ENCODE measurements at regions not wholly inside any gene's neighbourhood (a gene's known extent, or its start where the extent isn't known, plus 50 kb on each side); places are given as distances from the start of the nearest gene placed in this dataset.

GRCh38 chr5:145292278-145292677, 542.9 kb downstream of the PRELID2 start:
- no peak for TF ChIP-seq CTCF (IDR thresholded peaks at IDR 0.05; ENCODE audit: unreplicated experiment)
- no peak for DNase-seq (ENCODE audit: low spot score)
- Mint-ChIP-seq H3K9me3 (ENCODE audit: unreplicated experiment) (no peaks in the 10 kb centered on the region), H3K4me3 (ENCODE audit: unreplicated experiment) (no peak overlapping the region), H3K27ac (ENCODE audit: unreplicated experiment) (no peak overlapping the region), H3K4me1 (ENCODE audit: unreplicated experiment) (no peaks in the 10 kb centered on the region), H3K27me3 (ENCODE audit: unreplicated experiment) (no peaks in the 10 kb centered on the region), H3K36me3 (ENCODE audit: low read depth, unreplicated experiment) (no peaks in the 10 kb centered on the region)

GRCh38 chr5:145283141-145283810, 551.9 kb downstream of the PRELID2 start:
- Mint-ChIP-seq H3K4me3 (ENCODE audit: unreplicated experiment) (no peak overlapping the region), H3K27ac (ENCODE audit: unreplicated experiment) (no peak overlapping the region), H3K9me3 (ENCODE audit: unreplicated experiment) (no peaks in the 10 kb centered on the region), H3K36me3 (ENCODE audit: low read depth, unreplicated experiment) (no peaks in the 10 kb centered on the region), H3K4me1 (ENCODE audit: unreplicated experiment) (no peaks in the 10 kb centered on the region), H3K27me3 (ENCODE audit: unreplicated experiment) (no peaks in the 10 kb centered on the region)
- no peak for TF ChIP-seq CTCF (IDR thresholded peaks at IDR 0.05; ENCODE audit: unreplicated experiment)
- DNase-seq (ENCODE audit: low spot score) = no peak

GRCh38 chr5:145280806-145281205, 554.3 kb downstream of the PRELID2 start:
- Mint-ChIP-seq H3K27me3 (ENCODE audit: unreplicated experiment) (no peaks in the 10 kb centered on the region), H3K27ac (ENCODE audit: unreplicated experiment) (no peak overlapping the region)

GRCh38 chr5:145280214-145280613, 554.9 kb downstream of the PRELID2 start:
- Mint-ChIP-seq H3K4me3 (ENCODE audit: unreplicated experiment) (no peak overlapping the region), H3K36me3 (ENCODE audit: low read depth, unreplicated experiment) (no peaks in the 10 kb centered on the region), H3K27ac (ENCODE audit: unreplicated experiment) (no peak overlapping the region), H3K27me3 (ENCODE audit: unreplicated experiment) (no peaks in the 10 kb centered on the region), H3K4me1 (ENCODE audit: unreplicated experiment) (no peaks in the 10 kb centered on the region), H3K9me3 (ENCODE audit: unreplicated experiment) (no peaks in the 10 kb centered on the region)
- no peak for DNase-seq (ENCODE audit: low spot score)
- TF ChIP-seq CTCF (IDR thresholded peaks at IDR 0.05; ENCODE audit: unreplicated experiment) = no peak

More at GRCh38 chr5:145280806-145281205, 554.3 kb downstream of the PRELID2 start:
- H3K36me3 Mint-ChIP-seq (ENCODE audit: low read depth, unreplicated experiment) = no peaks in the 10 kb centered on the region
- no peak for DNase-seq (ENCODE audit: low spot score)
- H3K9me3 Mint-ChIP-seq (ENCODE audit: unreplicated experiment) = no peaks in the 10 kb centered on the region
- no peak for TF ChIP-seq CTCF (IDR thresholded peaks at IDR 0.05; ENCODE audit: unreplicated experiment)
- H3K4me1 Mint-ChIP-seq (ENCODE audit: unreplicated experiment) = no peaks in the 10 kb centered on the region
- H3K4me3 Mint-ChIP-seq (ENCODE audit: unreplicated experiment) = no peak overlapping the region

- Mint-ChIP-seq H3K27ac (ENCODE audit: unreplicated experiment) (no peak overlapping the region), H3K36me3 (ENCODE audit: low read depth, unreplicated experiment) (no peaks in the 10 kb centered on the region), H3K4me1 (ENCODE audit: unreplicated experiment) (no peaks in the 10 kb centered on the region), H3K9me3 (ENCODE audit: unreplicated experiment) (no peaks in the 10 kb centered on the region), H3K4me3 (ENCODE audit: unreplicated experiment) (no peak overlapping the region), H3K27me3 (ENCODE audit: unreplicated experiment) (peaks cover 1% of the 10 kb centered on the region)
- DNase-seq (ENCODE audit: low spot score) = no peak
- TF ChIP-seq CTCF (IDR thresholded peaks at IDR 0.05; ENCODE audit: unreplicated experiment) = no peak
Measured at GRCh38 chr5:145260670-145261069, 574.5 kb downstream of the PRELID2 start.
